Bronchial epithelial cell (primary cell): ENCODE measurements at regions not wholly inside any gene's neighbourhood (a gene's known extent, or its start where the extent isn't known, plus 50 kb on each side); places are given as distances from the start of the nearest gene placed in this dataset.

Experiments used
- DNase-seq: peaks from one replicate; pipeline ENCODE4 v3.0.0-alpha.2; 2010; ENCODE audit warnings: low read depth
- FAIRE-seq: peaks from 2 replicates; lab custom pipeline; 2011; peaks lifted over from hg19 to GRCh38; lab: Jason Lieb, UNC
- H3K27me3 ChIP-seq: 2 replicates; pipeline ENCODE4 v1.5.1; 2011; ENCODE audit warnings: low read length; ENCODE audit not compliant: control insufficient read depth, insufficient read depth
- H3K36me3 ChIP-seq: 2 replicates; pipeline ENCODE4 v1.5.1; 2011; ENCODE audit warnings: low read length; ENCODE audit not compliant: control insufficient read depth, insufficient read depth
- H3K4me3 ChIP-seq: 2 replicates; pipeline ENCODE4 v1.5.1; 2011; ENCODE audit warnings: mild to moderate bottlenecking, low read depth, low read length, control low read depth
- TF ChIP-seq, protein P1 (sequence below): IDR thresholded peaks from 2 replicates; pipeline ENCODE4 v1.5.1; 2011; ENCODE audit warnings: mild to moderate bottlenecking, moderate library complexity, low read length, control low read depth, inconsistent platforms; ENCODE audit not compliant: insufficient read depth, severe bottlenecking

DNA sequence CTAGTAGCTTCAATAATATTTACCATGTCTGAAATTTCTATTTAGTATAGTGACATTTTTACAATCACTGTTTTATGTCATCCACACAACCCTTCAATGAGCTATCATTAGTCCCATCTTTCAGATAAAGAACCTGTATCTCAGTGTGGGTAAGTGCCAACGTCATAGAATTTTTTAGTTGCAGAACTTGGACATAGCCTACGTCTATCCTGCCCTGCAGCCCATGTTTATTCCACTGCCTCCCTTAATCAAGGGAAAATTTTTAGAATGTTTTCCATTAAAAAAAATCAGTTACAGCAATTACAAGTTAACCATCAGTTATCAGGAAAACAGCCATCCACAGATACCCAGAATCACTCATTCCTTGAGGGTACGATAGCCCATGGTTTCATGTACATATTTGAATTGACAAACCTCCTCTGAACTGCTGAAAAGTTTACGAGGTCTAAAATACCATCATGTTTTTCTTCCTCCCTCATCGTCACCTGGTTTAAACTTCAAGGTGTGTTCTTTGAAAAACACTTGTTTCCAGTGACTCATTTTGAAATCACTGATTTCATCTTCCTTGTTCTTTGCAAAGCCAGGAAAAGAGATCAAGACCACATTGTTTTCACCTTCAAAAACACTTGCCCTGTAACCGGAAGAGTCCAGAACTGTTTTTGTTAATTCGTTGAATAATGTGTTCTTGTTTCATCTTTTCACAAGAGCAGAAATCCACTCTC, 100.9 kb downstream of the FAM76B start:
- Histone ChIP-seq H3K36me3 (no peaks in the 10 kb centered on the region), H3K4me3 (no peak overlapping the region), H3K27me3 (no peaks in the 10 kb centered on the region)
- TF ChIP-seq, protein P1, sequence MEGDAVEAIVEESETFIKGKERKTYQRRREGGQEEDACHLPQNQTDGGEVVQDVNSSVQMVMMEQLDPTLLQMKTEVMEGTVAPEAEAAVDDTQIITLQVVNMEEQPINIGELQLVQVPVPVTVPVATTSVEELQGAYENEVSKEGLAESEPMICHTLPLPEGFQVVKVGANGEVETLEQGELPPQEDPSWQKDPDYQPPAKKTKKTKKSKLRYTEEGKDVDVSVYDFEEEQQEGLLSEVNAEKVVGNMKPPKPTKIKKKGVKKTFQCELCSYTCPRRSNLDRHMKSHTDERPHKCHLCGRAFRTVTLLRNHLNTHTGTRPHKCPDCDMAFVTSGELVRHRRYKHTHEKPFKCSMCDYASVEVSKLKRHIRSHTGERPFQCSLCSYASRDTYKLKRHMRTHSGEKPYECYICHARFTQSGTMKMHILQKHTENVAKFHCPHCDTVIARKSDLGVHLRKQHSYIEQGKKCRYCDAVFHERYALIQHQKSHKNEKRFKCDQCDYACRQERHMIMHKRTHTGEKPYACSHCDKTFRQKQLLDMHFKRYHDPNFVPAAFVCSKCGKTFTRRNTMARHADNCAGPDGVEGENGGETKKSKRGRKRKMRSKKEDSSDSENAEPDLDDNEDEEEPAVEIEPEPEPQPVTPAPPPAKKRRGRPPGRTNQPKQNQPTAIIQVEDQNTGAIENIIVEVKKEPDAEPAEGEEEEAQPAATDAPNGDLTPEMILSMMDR: no peak
- DNase-seq: peak; percentile 67
- FAIRE-seq: no peak

- TF ChIP-seq, protein P1: no peak
- DNase-seq: no peak
- Histone ChIP-seq H3K36me3 (no peaks in the 10 kb centered on the region), H3K27me3 (no peaks in the 10 kb centered on the region), H3K4me3 (no peak overlapping the region)
- FAIRE-seq: no peak
Measured at GRCh38 chr11:95688015-95688414, 101.6 kb downstream of the FAM76B start.

- no peak for DNase-seq
Measured at GRCh38 chr11:95686265-95686664, 103.3 kb downstream of the FAM76B start.

DNA sequence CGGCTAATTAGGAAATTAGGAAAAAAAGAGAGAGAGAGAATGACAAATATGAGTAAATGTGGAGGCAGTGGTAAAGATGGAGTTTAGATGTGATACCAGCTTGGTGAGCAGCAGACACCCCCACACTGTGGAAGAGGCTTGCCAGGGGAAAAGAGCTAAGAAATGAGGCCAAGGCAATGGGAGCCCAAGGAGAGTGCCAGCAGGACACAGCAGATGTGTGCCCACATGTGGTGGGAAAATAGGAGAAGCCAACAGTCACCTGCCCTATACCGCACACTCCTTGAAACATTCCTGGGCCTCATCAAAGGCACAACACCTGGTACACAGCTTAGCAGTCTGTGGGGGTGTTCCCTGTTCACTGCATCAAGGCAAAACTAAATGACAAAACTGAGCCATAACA, 104.9 kb downstream of the FAM76B start:
- DNase-seq (no peak), FAIRE-seq (no peak)
- no peak overlapping the region for H3K4me3 ChIP-seq
- no peaks in the 10 kb centered on the region for H3K36me3 ChIP-seq
- TF ChIP-seq, protein P1: no peak
- no peaks in the 10 kb centered on the region for H3K27me3 ChIP-seq

More at GRCh38 chr11:95686265-95686664, 103.3 kb downstream of the FAM76B start:
- TF ChIP-seq, protein P1: no peak
- no peak overlapping the region for H3K4me3 ChIP-seq
- no peaks in the 10 kb centered on the region for H3K27me3 ChIP-seq
- no peaks in the 10 kb centered on the region for H3K36me3 ChIP-seq
- FAIRE-seq: no peak

GRCh38 chr11:95684170-95684569, 105.4 kb downstream of the FAM76B start:
- H3K27me3 ChIP-seq: no peaks in the 10 kb centered on the region
- no peak overlapping the region for H3K4me3 ChIP-seq
- TF ChIP-seq, protein P1: no peak
- no peak for FAIRE-seq
- H3K36me3 ChIP-seq: no peaks in the 10 kb centered on the region
- no peak for DNase-seq

DNA sequence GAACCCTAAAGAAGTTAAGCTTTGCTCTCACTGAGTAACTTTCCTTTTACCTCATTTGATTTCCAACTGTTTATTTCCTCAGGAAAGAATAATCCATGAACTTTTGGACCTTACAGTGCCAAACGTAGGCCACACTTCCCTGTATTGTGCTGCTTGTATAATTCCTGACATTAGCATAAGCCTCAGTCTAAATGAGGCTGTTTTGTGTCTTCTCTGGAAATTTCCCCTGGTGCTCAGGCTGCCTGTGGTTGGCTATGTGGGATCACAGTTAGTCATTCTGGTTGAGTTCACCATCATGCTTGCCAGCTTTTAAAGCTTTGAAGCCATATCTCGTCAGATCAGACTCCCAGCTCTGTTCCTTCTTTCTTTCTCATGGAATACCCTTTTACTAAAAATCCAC, 107.0 kb downstream of the FAM76B start:
- FAIRE-seq (no peak), DNase-seq (peak; percentile 13)
- TF ChIP-seq, protein P1: no peak
- Histone ChIP-seq H3K36me3 (no peaks in the 10 kb centered on the region), H3K4me3 (no peak overlapping the region), H3K27me3 (no peaks in the 10 kb centered on the region)
